ENCODE measurements at regions not wholly inside any gene's neighbourhood (a gene's known extent, or its start where the extent isn't known, plus 50 kb on each side); places are given as distances from the start of the nearest gene placed in this dataset.
"Not testable (repeated sequence)": the region's sequence is repeated elsewhere in the genome, so short reads cannot be mapped to it uniquely, and the experiment has no call there.

- H3K36me3 Mint-ChIP-seq; H3K36me3 ChIP-seq (ENCODE audit: control insufficient read depth in 2 of 2, extremely low read depth in 1 of 2, insufficient read depth in 1 of 2, low read length in 1 of 2); H3K27me3 ChIP-seq (replicated peaks in 1 of 2; ENCODE audit: control insufficient read depth in 2 of 2, extremely low read depth in 1 of 2, insufficient read depth in 2 of 2, low read length in 1 of 2); H3K9me3 ChIP-seq; H3K27ac Mint-ChIP-seq; H3K4me1 Mint-ChIP-seq; CTCF ChIA-PET; H3K4me3 Mint-ChIP-seq; H3K4me1 ChIP-seq (ENCODE audit: control insufficient read depth in 1 of 2, extremely low read depth in 1 of 2, insufficient read depth in 2 of 2, low read length in 2 of 2); DNase-seq; H3K27ac ChIP-seq (ENCODE audit: low read length); H3K4me3 ChIP-seq (ENCODE audit: control insufficient read depth in 1 of 2, extremely low read depth in 1 of 2, low read length in 1 of 2); ATAC-seq (replicated peaks in 1 of 4); POLR2A ChIA-PET; H3K27me3 Mint-ChIP-seq: not testable (repeated sequence)
- WGBS (ENCODE audit: insufficient coverage), result 81% methylated on average over 5 of the region's 5 CpGs
- peaks cover 13 to 33% (median 29%) of the 10 kb centered on the region in 3 donors for H3K9me3 Mint-ChIP-seq
Measured at GRCh38 chr7:19953411-19953810, 180.0 kb upstream of the TMEM196 start.

GRCh38 chr7:19948160-19948559 is 174.7 kb upstream of the TMEM196 start:
- Histone ChIP-seq H3K36me3 (ENCODE audit: control insufficient read depth in 2 of 2, extremely low read depth in 1 of 2, insufficient read depth in 1 of 2, low read length in 1 of 2) (no peaks in the 10 kb centered on the region), H3K27ac (ENCODE audit: low read length) (no peak overlapping the region), H3K9me3 (no peaks in the 10 kb centered on the region), H3K4me1 (ENCODE audit: control insufficient read depth in 1 of 2, extremely low read depth in 1 of 2, insufficient read depth in 2 of 2, low read length in 2 of 2) (no peaks in the 10 kb centered on the region), H3K27me3 (replicated peaks in 1 of 2; ENCODE audit: control insufficient read depth in 2 of 2, extremely low read depth in 1 of 2, insufficient read depth in 2 of 2, low read length in 1 of 2) (no peaks in the 10 kb centered on the region), H3K4me3 (ENCODE audit: control insufficient read depth in 1 of 2, extremely low read depth in 1 of 2, low read length in 1 of 2) (no peak overlapping the region)
- Mint-ChIP-seq H3K27me3 (no peaks in the 10 kb centered on the region), H3K36me3 (no peaks in the 10 kb centered on the region), H3K4me3 (no peak overlapping the region), H3K4me1 (no peaks in the 10 kb centered on the region), H3K27ac (no peak overlapping the region), H3K9me3 (peaks cover 14 to 25% (median 25%) of the 10 kb centered on the region in 3 donors)
- CTCF ChIA-PET, result no interaction called here
- 20% methylated on average over 1 of the region's 3 CpGs for WGBS (ENCODE audit: insufficient coverage)
- no peak for ATAC-seq (replicated peaks in 1 of 4)
- no peak for DNase-seq
- POLR2A ChIA-PET, result no interaction called here

- no peaks in the 10 kb centered on the region for H3K4me1 ChIP-seq (ENCODE audit: control insufficient read depth in 1 of 2, extremely low read depth in 1 of 2, insufficient read depth in 2 of 2, low read length in 2 of 2)
- H3K27me3 ChIP-seq (replicated peaks in 1 of 2; ENCODE audit: control insufficient read depth in 2 of 2, extremely low read depth in 1 of 2, insufficient read depth in 2 of 2, low read length in 1 of 2), result no peaks in the 10 kb centered on the region
- H3K4me3 ChIP-seq (ENCODE audit: control insufficient read depth in 1 of 2, extremely low read depth in 1 of 2, low read length in 1 of 2), result no peak overlapping the region
- Mint-ChIP-seq H3K27ac (no peak overlapping the region), H3K27me3 (no peaks in the 10 kb centered on the region), H3K4me3 (no peak overlapping the region), H3K36me3 (no peaks in the 10 kb centered on the region), H3K9me3 (peaks cover 4 to 8% (median 7%) of the 10 kb centered on the region in 3 donors), H3K4me1 (no peaks in the 10 kb centered on the region)
- H3K36me3 ChIP-seq (ENCODE audit: control insufficient read depth in 2 of 2, extremely low read depth in 1 of 2, insufficient read depth in 1 of 2, low read length in 1 of 2), result no peaks in the 10 kb centered on the region
- DNase-seq, result no peak
- 82% methylated on average over 2 of the region's 5 CpGs for WGBS (ENCODE audit: insufficient coverage)
- ChIA-PET CTCF (interaction anchor here in 1 of 2 donors (0.5 kb wide), 1 partner anchor 196 kb away, joined by 5 read pairs; no protein-coding TSS in a partner anchor), POLR2A (no interaction called here)
- no peaks in the 10 kb centered on the region for H3K9me3 ChIP-seq
- ATAC-seq (replicated peaks in 1 of 4), result no peak
- H3K27ac ChIP-seq (ENCODE audit: low read length), result no peak overlapping the region
Measured at GRCh38 chr7:19944363-19945120, 171.1 kb upstream of the TMEM196 start.

GRCh38 chr7:19939746-19940145 is 166.3 kb upstream of the TMEM196 start:
- Histone ChIP-seq H3K4me3 (ENCODE audit: control insufficient read depth in 1 of 2, extremely low read depth in 1 of 2, low read length in 1 of 2) (no peak overlapping the region), H3K36me3 (ENCODE audit: control insufficient read depth in 2 of 2, extremely low read depth in 1 of 2, insufficient read depth in 1 of 2, low read length in 1 of 2) (no peaks in the 10 kb centered on the region), H3K9me3 (no peaks in the 10 kb centered on the region), H3K27me3 (replicated peaks in 1 of 2; ENCODE audit: control insufficient read depth in 2 of 2, extremely low read depth in 1 of 2, insufficient read depth in 2 of 2, low read length in 1 of 2) (no peaks in the 10 kb centered on the region), H3K4me1 (ENCODE audit: control insufficient read depth in 1 of 2, extremely low read depth in 1 of 2, insufficient read depth in 2 of 2, low read length in 2 of 2) (no peaks in the 10 kb centered on the region), H3K27ac (ENCODE audit: low read length) (no peak overlapping the region)
- H3K9me3 Mint-ChIP-seq, result peaks cover 5 to 9% (median 8%) of the 10 kb centered on the region in 3 donors
- POLR2A ChIA-PET, result no interaction called here
- CTCF ChIA-PET, result no interaction called here
- ATAC-seq (replicated peaks in 1 of 4) (no peak), DNase-seq (no peak)
- H3K27me3 Mint-ChIP-seq, result no peaks in the 10 kb centered on the region
- H3K36me3 Mint-ChIP-seq, result no peaks in the 10 kb centered on the region
- H3K4me1 Mint-ChIP-seq, result no peaks in the 10 kb centered on the region
- H3K4me3 Mint-ChIP-seq, result no peak overlapping the region
- H3K27ac Mint-ChIP-seq, result no peak overlapping the region

GRCh38 chr7:19932549-19933249 is 159.3 kb upstream of the TMEM196 start:
- no peaks in the 10 kb centered on the region for H3K4me1 ChIP-seq (ENCODE audit: control insufficient read depth in 1 of 2, extremely low read depth in 1 of 2, insufficient read depth in 2 of 2, low read length in 2 of 2)
- H3K4me1 Mint-ChIP-seq, result no peaks in the 10 kb centered on the region
- no peaks in the 10 kb centered on the region for H3K27me3 ChIP-seq (replicated peaks in 1 of 2; ENCODE audit: control insufficient read depth in 2 of 2, extremely low read depth in 1 of 2, insufficient read depth in 2 of 2, low read length in 1 of 2)
- CTCF ChIA-PET, result no interaction called here
- H3K9me3 Mint-ChIP-seq, result peaks cover 5 to 17% (median 12%) of the 10 kb centered on the region in 3 donors
- WGBS (ENCODE audit: insufficient coverage), result 59% methylated on average over 2 of the region's 4 CpGs
- H3K4me3 Mint-ChIP-seq, result no peak overlapping the region
- ATAC-seq (replicated peaks in 1 of 4) (no peak), DNase-seq (no peak)
- no peak overlapping the region for H3K4me3 ChIP-seq (ENCODE audit: control insufficient read depth in 1 of 2, extremely low read depth in 1 of 2, low read length in 1 of 2)
- no peak overlapping the region for H3K27ac Mint-ChIP-seq
- H3K9me3 ChIP-seq, result no peaks in the 10 kb centered on the region
- H3K36me3 ChIP-seq (ENCODE audit: control insufficient read depth in 2 of 2, extremely low read depth in 1 of 2, insufficient read depth in 1 of 2, low read length in 1 of 2), result no peaks in the 10 kb centered on the region
- H3K36me3 Mint-ChIP-seq, result no peaks in the 10 kb centered on the region
- POLR2A ChIA-PET, result no interaction called here
- H3K27ac ChIP-seq (ENCODE audit: low read length), result no peak overlapping the region
- H3K27me3 Mint-ChIP-seq, result no peaks in the 10 kb centered on the region

- Mint-ChIP-seq H3K4me1 (no peaks in the 10 kb centered on the region), H3K27ac (no peak overlapping the region), H3K9me3 (peaks cover 0 to 8% (median 5%) of the 10 kb centered on the region in 3 donors), H3K4me3 (no peak overlapping the region), H3K36me3 (no peaks in the 10 kb centered on the region), H3K27me3 (no peaks in the 10 kb centered on the region)
- Histone ChIP-seq H3K36me3 (ENCODE audit: control insufficient read depth in 2 of 2, extremely low read depth in 1 of 2, insufficient read depth in 1 of 2, low read length in 1 of 2) (no peaks in the 10 kb centered on the region), H3K9me3 (no peaks in the 10 kb centered on the region), H3K27ac (ENCODE audit: low read length) (no peak overlapping the region), H3K27me3 (replicated peaks in 1 of 2; ENCODE audit: control insufficient read depth in 2 of 2, extremely low read depth in 1 of 2, insufficient read depth in 2 of 2, low read length in 1 of 2) (no peaks in the 10 kb centered on the region), H3K4me3 (ENCODE audit: control insufficient read depth in 1 of 2, extremely low read depth in 1 of 2, low read length in 1 of 2) (no peak overlapping the region), H3K4me1 (ENCODE audit: control insufficient read depth in 1 of 2, extremely low read depth in 1 of 2, insufficient read depth in 2 of 2, low read length in 2 of 2) (no peaks in the 10 kb centered on the region)
- ATAC-seq (replicated peaks in 1 of 4) (no peak), DNase-seq (no peak)
- 80% methylated on average over 1 of the region's 2 CpGs for WGBS (ENCODE audit: insufficient coverage)
- ChIA-PET CTCF (no interaction called here), POLR2A (no interaction called here)
Measured at GRCh38 chr7:19930851-19931250, 157.4 kb upstream of the TMEM196 start.

All from T-cell (primary cell).